ENCODE measurements at regions not wholly inside any gene's neighbourhood (a gene's known extent, or its start where the extent isn't known, plus 50 kb on each side); places are given as distances from the start of the nearest gene placed in this dataset.

DNA sequence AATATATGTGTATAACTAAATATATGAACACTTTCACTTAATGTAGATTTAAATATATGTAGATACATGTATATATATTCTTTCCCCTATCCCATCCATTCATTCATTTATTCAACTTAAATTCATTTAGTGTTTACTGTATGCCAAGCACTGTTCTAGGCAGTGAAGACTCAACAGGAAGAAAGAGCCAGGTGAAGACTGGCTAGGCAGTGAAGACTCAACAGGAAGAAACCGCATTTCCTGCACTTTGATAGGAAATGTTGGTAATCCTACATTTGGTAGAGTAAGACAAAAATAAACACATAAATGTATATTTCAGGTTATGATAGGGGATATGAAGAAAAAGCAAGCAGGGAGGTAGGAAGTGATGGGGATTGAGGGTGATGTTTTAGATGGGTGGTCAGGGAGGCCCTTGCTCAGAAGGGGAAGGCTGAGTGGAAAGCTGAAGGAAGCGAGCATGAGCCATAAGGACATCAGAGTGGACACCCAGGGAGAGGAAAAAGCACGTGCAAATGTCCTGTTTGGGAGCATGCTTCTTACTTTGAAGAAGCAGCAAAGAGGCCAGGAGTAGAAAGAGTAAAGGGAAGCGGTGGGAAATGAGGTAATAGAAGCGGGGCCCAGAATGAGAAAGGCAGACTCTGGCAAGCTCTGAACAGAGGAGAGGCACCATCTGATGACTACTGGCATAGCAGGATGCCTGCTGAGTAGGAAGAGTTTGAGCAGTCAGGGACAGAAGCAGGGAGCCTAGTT, 227.8 kb upstream of the MAP3K1 start:
- TF ChIP-seq, protein P1, sequence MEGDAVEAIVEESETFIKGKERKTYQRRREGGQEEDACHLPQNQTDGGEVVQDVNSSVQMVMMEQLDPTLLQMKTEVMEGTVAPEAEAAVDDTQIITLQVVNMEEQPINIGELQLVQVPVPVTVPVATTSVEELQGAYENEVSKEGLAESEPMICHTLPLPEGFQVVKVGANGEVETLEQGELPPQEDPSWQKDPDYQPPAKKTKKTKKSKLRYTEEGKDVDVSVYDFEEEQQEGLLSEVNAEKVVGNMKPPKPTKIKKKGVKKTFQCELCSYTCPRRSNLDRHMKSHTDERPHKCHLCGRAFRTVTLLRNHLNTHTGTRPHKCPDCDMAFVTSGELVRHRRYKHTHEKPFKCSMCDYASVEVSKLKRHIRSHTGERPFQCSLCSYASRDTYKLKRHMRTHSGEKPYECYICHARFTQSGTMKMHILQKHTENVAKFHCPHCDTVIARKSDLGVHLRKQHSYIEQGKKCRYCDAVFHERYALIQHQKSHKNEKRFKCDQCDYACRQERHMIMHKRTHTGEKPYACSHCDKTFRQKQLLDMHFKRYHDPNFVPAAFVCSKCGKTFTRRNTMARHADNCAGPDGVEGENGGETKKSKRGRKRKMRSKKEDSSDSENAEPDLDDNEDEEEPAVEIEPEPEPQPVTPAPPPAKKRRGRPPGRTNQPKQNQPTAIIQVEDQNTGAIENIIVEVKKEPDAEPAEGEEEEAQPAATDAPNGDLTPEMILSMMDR (IDR thresholded peaks at IDR 0.05): no peak
- TF ChIP-seq POLR2AphosphoS5 (IDR thresholded peaks at IDR 0.05; ENCODE audit: low read depth, low read length) (no peak), CHD2 (IDR thresholded peaks at IDR 0.05; ENCODE audit: low read length, partially characterized antibody) (no peak), FOXJ3 (CRISPR knock-in tag; IDR thresholded peaks at IDR 0.05) (no peak), MXI1 (IDR thresholded peaks at IDR 0.05; ENCODE audit: low read depth, low read length) (no peak), TAF1 (IDR thresholded peaks at IDR 0.05; ENCODE audit: borderline replicate concordance, low read depth, low read length) (no peak), ZBTB33 (IDR thresholded peaks at IDR 0.05; ENCODE audit: borderline replicate concordance, low read depth) (no peak), YY1 (IDR thresholded peaks at IDR 0.05; ENCODE audit: low read depth) (no peak), SIN3A (IDR thresholded peaks at IDR 0.05; ENCODE audit: borderline replicate concordance, low read depth, low read length) (no peak)
- TF ChIP-seq, protein P2, sequence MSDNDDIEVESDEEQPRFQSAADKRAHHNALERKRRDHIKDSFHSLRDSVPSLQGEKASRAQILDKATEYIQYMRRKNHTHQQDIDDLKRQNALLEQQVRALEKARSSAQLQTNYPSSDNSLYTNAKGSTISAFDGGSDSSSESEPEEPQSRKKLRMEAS (IDR thresholded peaks at IDR 0.05; ENCODE audit: low read depth): no peak
